Karpas-422 (cell line): ENCODE measurements at regions not wholly inside any gene's neighbourhood (a gene's known extent, or its start where the extent isn't known, plus 50 kb on each side); places are given as distances from the start of the nearest gene placed in this dataset.
"Not testable (repeated sequence)": the region's sequence is repeated elsewhere in the genome, so short reads cannot be mapped to it uniquely, and the experiment has no call there.

Experiments used
- DNase-seq: peaks from one replicate; pipeline ENCODE4 v3.0.0-alpha.2; 2015
- H2AFZ ChIP-seq: fragments of 200-600 bp; sonication (generic); 2 replicates; pipeline ENCODE4 v1.6.1; 2014; ENCODE audit warnings: antibody characterized with exemption, low read length, mixed read lengths
- H3K27ac ChIP-seq: fragments of 200-600 bp; sonication (generic); 2 replicates; pipeline ENCODE4 v1.5.1; 2014; ENCODE audit warnings: mild to moderate bottlenecking, low read length, moderate library complexity
- H3K27me3 ChIP-seq: fragments of 200-600 bp; sonication (generic); 2 replicates; pipeline ENCODE4 v1.6.1; 2014; ENCODE audit warnings: low read length, mixed read lengths
- H3K36me3 ChIP-seq: fragments of 200-600 bp; sonication (generic); 2 replicates; pipeline ENCODE4 v1.6.1; 2014; ENCODE audit warnings: low read length, mixed read lengths; ENCODE audit not compliant: insufficient read depth
- H3K4me1 ChIP-seq: fragments of 200-600 bp; sonication (generic); 2 replicates; pipeline ENCODE4 v1.6.1; 2014; ENCODE audit warnings: mild to moderate bottlenecking, low read length, mixed read lengths
- H3K4me2 ChIP-seq: fragments of 200-600 bp; sonication (generic); 2 replicates; pipeline ENCODE4 v1.6.1; 2014; ENCODE audit warnings: low read length, low read depth, mild to moderate bottlenecking; ENCODE audit not compliant: poor library complexity, severe bottlenecking
- H3K4me3 ChIP-seq: fragments of 200-600 bp; sonication (generic); 2 replicates; pipeline ENCODE4 v1.5.1; 2014; ENCODE audit warnings: mild to moderate bottlenecking, antibody characterized with exemption, low read length, mixed read lengths
- H3K79me2 ChIP-seq: fragments of 200-600 bp; sonication (generic); 2 replicates; pipeline ENCODE4 v1.6.1; 2014; ENCODE audit warnings: mild to moderate bottlenecking, low read length, mixed read lengths
- H3K9ac ChIP-seq: fragments of 200-600 bp; sonication (generic); 2 replicates; pipeline ENCODE4 v1.6.0; 2014; ENCODE audit warnings: low read length
- H3K9me2 ChIP-seq: fragments of 200-600 bp; sonication (generic), shearing (Covaris generic); replicated peaks from 2 replicates; pipeline ENCODE4 v1.6.0; 2014; ENCODE audit warnings: mild to moderate bottlenecking, low read length, moderate library complexity; ENCODE audit not compliant: insufficient read depth
- H3K9me3 ChIP-seq: fragments of 300-700, 200-600 bp; sonication (generic); 2 replicates; pipeline ENCODE4 v1.6.1; 2014; ENCODE audit warnings: low read length, mixed read lengths
- H4K20me1 ChIP-seq: fragments of 200-600 bp; sonication (generic); 2 replicates; pipeline ENCODE4 v1.6.1; 2014; ENCODE audit warnings: mild to moderate bottlenecking, antibody characterized with exemption, low read length, low read depth; ENCODE audit not compliant: insufficient read depth

GRCh38 chr6:97347111-97347510, 64.1 kb upstream of the MMS22L start:
- Histone ChIP-seq H3K27me3 (no peaks in the 10 kb centered on the region), H3K4me3 (no peak overlapping the region), H3K4me1 (no peaks in the 10 kb centered on the region), H3K9me3 (no peaks in the 10 kb centered on the region), H3K27ac (no peak overlapping the region), H3K4me2 (no peak overlapping the region), H3K9me2 (no peaks in the 10 kb centered on the region), H3K36me3 (no peaks in the 10 kb centered on the region), H2AFZ (no peak overlapping the region), H4K20me1 (no peaks in the 10 kb centered on the region), H3K79me2 (no peaks in the 10 kb centered on the region), H3K9ac (no peak overlapping the region)
- no peak for DNase-seq

- H3K4me2 ChIP-seq: no peak overlapping the region
- no peaks in the 10 kb centered on the region for H3K36me3 ChIP-seq
- no peaks in the 10 kb centered on the region for H3K27me3 ChIP-seq
- no peak overlapping the region for H2AFZ ChIP-seq
- no peak overlapping the region for H3K4me3 ChIP-seq
- H3K9me2 ChIP-seq: no peaks in the 10 kb centered on the region
- no peaks in the 10 kb centered on the region for H3K79me2 ChIP-seq
- H3K9me3 ChIP-seq: no peaks in the 10 kb centered on the region
- DNase-seq: no peak
- H3K9ac ChIP-seq: no peak overlapping the region
- no peaks in the 10 kb centered on the region for H4K20me1 ChIP-seq
- no peaks in the 10 kb centered on the region for H3K4me1 ChIP-seq
- no peak overlapping the region for H3K27ac ChIP-seq
Measured at GRCh38 chr6:97361286-97361685, 78.3 kb upstream of the MMS22L start.

GRCh38 chr6:97364327-97364726, 81.3 kb upstream of the MMS22L start:
- no peaks in the 10 kb centered on the region for H4K20me1 ChIP-seq
- no peak for DNase-seq
- no peak overlapping the region for H3K4me2 ChIP-seq
- H3K9me2 ChIP-seq: no peaks in the 10 kb centered on the region
- no peaks in the 10 kb centered on the region for H3K36me3 ChIP-seq
- no peaks in the 10 kb centered on the region for H3K4me1 ChIP-seq
- no peak overlapping the region for H3K9ac ChIP-seq
- no peaks in the 10 kb centered on the region for H3K79me2 ChIP-seq
- H3K4me3 ChIP-seq: no peak overlapping the region
- H3K27me3 ChIP-seq: no peaks in the 10 kb centered on the region
- H3K27ac ChIP-seq: no peak overlapping the region
- H2AFZ ChIP-seq: no peak overlapping the region
- no peaks in the 10 kb centered on the region for H3K9me3 ChIP-seq

- not testable (repeated sequence) for H3K4me3 ChIP-seq, H3K36me3 ChIP-seq, H3K9me3 ChIP-seq, H3K79me2 ChIP-seq, H3K27ac ChIP-seq, H2AFZ ChIP-seq, H3K9me2 ChIP-seq, DNase-seq, H3K4me2 ChIP-seq, H4K20me1 ChIP-seq, H3K27me3 ChIP-seq, H3K9ac ChIP-seq, H3K4me1 ChIP-seq
Measured at GRCh38 chr6:97382071-97382470, 99.1 kb upstream of the MMS22L start.

GRCh38 chr6:97392735-97393134, 109.7 kb upstream of the MMS22L start:
- H3K79me2 ChIP-seq: no peaks in the 10 kb centered on the region
- no peak overlapping the region for H3K9ac ChIP-seq
- no peaks in the 10 kb centered on the region for H3K9me3 ChIP-seq
- no peak overlapping the region for H3K4me2 ChIP-seq
- H4K20me1 ChIP-seq: no peaks in the 10 kb centered on the region
- H3K4me1 ChIP-seq: no peaks in the 10 kb centered on the region
- H3K36me3 ChIP-seq: no peaks in the 10 kb centered on the region
- no peak for DNase-seq
- no peaks in the 10 kb centered on the region for H3K9me2 ChIP-seq
- no peak overlapping the region for H3K27ac ChIP-seq
- H3K4me3 ChIP-seq: no peak overlapping the region
- H2AFZ ChIP-seq: no peak overlapping the region
- no peaks in the 10 kb centered on the region for H3K27me3 ChIP-seq

- H3K4me2 ChIP-seq: no peak overlapping the region
- no peaks in the 10 kb centered on the region for H3K36me3 ChIP-seq
- H4K20me1 ChIP-seq: no peaks in the 10 kb centered on the region
- no peak overlapping the region for H3K9ac ChIP-seq
- no peaks in the 10 kb centered on the region for H3K9me3 ChIP-seq
- no peaks in the 10 kb centered on the region for H3K27me3 ChIP-seq
- no peak overlapping the region for H3K27ac ChIP-seq
- no peaks in the 10 kb centered on the region for H3K4me1 ChIP-seq
- H3K9me2 ChIP-seq: no peaks in the 10 kb centered on the region
- no peak overlapping the region for H2AFZ ChIP-seq
- DNase-seq: peak; percentile 87
- no peaks in the 10 kb centered on the region for H3K79me2 ChIP-seq
- no peak overlapping the region for H3K4me3 ChIP-seq
Measured at GRCh38 chr6:97394160-97394748, 111.2 kb upstream of the MMS22L start.

- H3K27me3 ChIP-seq: no peaks in the 10 kb centered on the region
- H3K9me3 ChIP-seq: no peaks in the 10 kb centered on the region
- no peak overlapping the region for H2AFZ ChIP-seq
- H4K20me1 ChIP-seq: no peaks in the 10 kb centered on the region
- H3K9me2 ChIP-seq: no peaks in the 10 kb centered on the region
- no peaks in the 10 kb centered on the region for H3K4me1 ChIP-seq
- DNase-seq: no peak
- H3K79me2 ChIP-seq: no peaks in the 10 kb centered on the region
- no peaks in the 10 kb centered on the region for H3K36me3 ChIP-seq
- no peak overlapping the region for H3K9ac ChIP-seq
- no peak overlapping the region for H3K4me3 ChIP-seq
- no peak overlapping the region for H3K27ac ChIP-seq
- H3K4me2 ChIP-seq: no peak overlapping the region
Measured at GRCh38 chr6:97396880-97397279, 113.9 kb upstream of the MMS22L start.

- Histone ChIP-seq H3K9me3 (no peaks in the 10 kb centered on the region), H3K4me2 (no peak overlapping the region), H4K20me1 (no peaks in the 10 kb centered on the region), H3K36me3 (no peaks in the 10 kb centered on the region), H3K4me3 (no peak overlapping the region), H3K9ac (no peak overlapping the region), H2AFZ (no peak overlapping the region), H3K4me1 (no peaks in the 10 kb centered on the region), H3K79me2 (no peaks in the 10 kb centered on the region), H3K27me3 (no peaks in the 10 kb centered on the region), H3K27ac (no peak overlapping the region), H3K9me2 (no peaks in the 10 kb centered on the region)
- no peak for DNase-seq
Measured at GRCh38 chr6:97399208-97399607, 116.2 kb upstream of the MMS22L start.

GRCh38 chr6:97401533-97401932, 118.5 kb upstream of the MMS22L start:
- Histone ChIP-seq H3K27ac (no peak overlapping the region), H3K4me2 (no peak overlapping the region), H3K9me2 (no peaks in the 10 kb centered on the region), H3K4me3 (no peak overlapping the region), H4K20me1 (no peaks in the 10 kb centered on the region), H3K36me3 (no peaks in the 10 kb centered on the region), H2AFZ (0 out of 2 replicates have a peak overlapping the region, but pooled peaks have one; percentile 36), H3K9ac (no peak overlapping the region), H3K79me2 (no peaks in the 10 kb centered on the region), H3K4me1 (no peaks in the 10 kb centered on the region), H3K9me3 (no peaks in the 10 kb centered on the region), H3K27me3 (no peaks in the 10 kb centered on the region; the same call in 1 of the 2 replicates)
- DNase-seq: no peak
